GM19468 (cell line): ENCODE measurements at regions not wholly inside any gene's neighbourhood (a gene's known extent, or its start where the extent isn't known, plus 50 kb on each side); places are given as distances from the start of the nearest gene placed in this dataset.
"Not testable (repeated sequence)": the region's sequence is repeated elsewhere in the genome, so short reads cannot be mapped to it uniquely, and the experiment has no call there.

Experiments
- ATAC-seq: cut with Tn5 transposase; IDR thresholded peaks from one replicate; pipeline ENCODE4 v1.9.1; 2021; ENCODE audit warnings: mild to moderate bottlenecking, moderate library complexity, moderate number of reproducible peaks; ENCODE audit not compliant: unreplicated experiment; ENCODE audit errors: extremely low read depth

DNA sequence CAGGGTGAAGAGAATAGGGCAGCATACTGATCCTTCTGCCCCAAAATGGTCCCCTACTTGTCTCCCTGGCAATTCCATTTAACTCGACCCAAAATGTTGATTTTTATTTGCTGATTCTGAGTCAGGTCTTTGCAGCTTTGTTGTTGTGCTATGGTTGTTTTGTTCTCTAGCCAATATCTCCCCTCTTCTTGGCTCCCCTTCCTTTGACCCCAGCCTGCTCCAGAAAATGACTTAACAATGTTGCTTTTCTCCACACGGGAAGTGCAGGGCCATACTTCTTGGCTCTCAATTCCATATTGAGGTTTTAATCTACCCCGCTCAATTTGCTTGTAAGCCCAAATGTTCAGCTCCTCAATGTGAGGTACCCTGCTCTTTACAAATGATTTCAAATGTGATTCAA is 330.0 kb downstream of the RASEF start:
- no peak for ATAC-seq

- no peak for ATAC-seq
Measured at GRCh38 chr9:82736126-82736525, 326.8 kb downstream of the RASEF start.

GRCh38 chr9:82736701-82737100 is 326.2 kb downstream of the RASEF start:
- ATAC-seq: no peak

GRCh38 chr9:82745919-82746318 is 317.0 kb downstream of the RASEF start:
- ATAC-seq: no peak

DNA sequence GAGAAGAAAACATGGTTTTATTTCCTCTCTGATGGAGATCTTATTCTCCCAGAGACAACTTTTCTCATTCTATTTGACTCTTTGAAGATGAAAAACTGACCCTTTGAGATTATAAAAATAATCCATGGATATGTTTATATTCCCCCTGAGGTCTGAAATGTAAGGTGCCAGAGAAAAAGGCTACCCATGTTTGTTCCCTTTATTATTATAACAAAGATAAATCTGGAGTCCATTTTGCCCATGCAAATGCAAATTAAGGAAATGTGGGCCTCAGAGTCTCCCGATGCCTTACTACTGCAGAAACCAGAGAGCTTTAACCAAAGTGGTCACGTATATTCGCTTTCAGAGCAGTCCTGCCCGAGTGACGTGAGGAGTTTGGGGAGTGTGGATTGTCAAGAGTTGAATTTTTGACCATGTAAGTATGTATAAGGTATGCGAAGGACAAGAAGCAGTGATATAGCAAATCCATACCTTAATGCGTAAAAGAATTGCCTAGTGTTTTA is 312.5 kb downstream of the RASEF start:
- no peak for ATAC-seq

DNA sequence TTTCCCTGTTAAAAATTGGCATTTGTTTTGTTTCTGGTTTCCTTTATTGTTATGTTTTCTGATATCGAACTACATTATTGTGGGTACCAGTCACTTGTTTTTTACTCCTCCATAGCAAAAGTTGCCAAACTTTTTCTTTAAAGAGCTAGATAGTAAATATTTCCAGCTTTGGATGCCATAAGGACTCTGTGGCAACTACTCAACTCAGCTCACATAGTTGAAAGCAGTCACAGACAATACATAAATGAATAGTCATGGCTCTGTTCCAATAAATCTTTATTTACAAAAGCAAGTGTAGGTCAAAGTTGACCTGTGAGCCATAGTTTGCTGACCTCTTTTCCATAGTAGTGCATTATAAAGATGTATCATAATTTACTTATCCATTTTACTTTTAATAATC is 305.0 kb downstream of the RASEF start:
- ATAC-seq: no peak

- ATAC-seq: no peak
Measured at GRCh38 chr9:82761027-82761426, 301.9 kb downstream of the RASEF start.

DNA sequence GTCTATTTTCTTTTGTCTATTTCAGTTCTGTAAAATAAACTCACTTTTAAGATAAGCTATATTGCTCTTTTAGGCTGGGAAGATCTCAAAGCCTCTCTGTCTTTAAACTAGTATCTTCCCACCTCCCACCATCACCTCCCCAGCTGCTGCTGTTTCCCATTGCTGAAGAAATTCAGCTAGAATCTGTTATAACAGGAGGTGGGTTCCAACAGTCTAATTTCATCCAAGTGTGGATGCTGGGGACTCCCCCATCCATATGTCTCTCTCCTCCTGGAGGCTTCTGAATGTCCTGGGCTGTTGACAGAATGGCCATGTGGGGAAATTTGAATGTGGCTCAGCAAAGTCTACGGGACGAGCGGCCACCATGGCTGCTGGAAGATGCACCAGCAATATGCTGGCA is 301.0 kb downstream of the RASEF start:
- ATAC-seq: no peak

DNA sequence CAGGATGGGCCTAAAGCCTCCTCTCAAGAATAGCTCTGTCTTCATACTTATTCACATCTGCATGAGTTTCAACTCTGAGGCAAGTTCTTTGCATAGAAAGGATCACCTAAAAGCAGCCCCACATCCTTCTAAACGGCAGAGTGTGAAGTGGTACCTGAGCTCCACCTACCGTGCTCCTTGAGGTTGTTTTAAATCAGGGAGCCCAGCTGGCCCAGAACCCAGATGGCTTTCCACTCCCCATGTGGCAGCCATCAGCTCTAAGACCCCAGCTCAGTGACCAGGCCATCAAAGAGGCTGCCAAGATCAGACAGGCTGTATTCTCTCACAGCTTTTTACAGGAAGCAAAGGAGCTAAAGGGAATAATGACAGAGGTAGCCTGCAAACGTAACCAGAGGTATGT is 299.3 kb downstream of the RASEF start:
- no peak for ATAC-seq

GRCh38 chr9:82764061-82764668 is 298.8 kb downstream of the RASEF start:
- no peak for ATAC-seq

DNA sequence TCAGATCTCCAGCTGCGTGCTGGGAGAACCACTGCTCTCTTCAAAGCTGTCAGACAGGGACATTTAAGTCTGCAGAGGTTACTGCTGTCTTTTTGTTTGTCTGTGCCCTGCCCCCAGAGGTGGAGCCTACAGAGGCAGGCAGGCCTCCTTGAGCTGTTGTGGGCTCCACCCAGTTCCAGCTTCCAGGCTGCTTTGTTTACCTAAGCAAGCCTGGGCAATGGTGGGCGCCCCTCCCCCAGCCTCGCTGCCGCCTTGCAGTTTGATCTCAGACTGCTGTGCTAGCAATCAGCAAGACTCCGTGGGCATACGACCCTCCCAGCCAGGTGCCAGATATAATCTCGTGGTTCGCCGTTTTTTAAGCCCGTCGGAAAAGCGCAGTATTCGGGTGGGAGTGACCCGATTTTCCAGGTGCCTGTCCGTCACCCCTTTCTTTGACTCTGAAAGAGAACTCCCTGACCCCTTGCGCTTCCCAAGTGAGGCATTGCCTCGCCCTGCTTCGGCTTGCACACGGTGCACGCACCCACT is 288.2 kb downstream of the RASEF start:
- ATAC-seq: not testable (repeated sequence)

DNA sequence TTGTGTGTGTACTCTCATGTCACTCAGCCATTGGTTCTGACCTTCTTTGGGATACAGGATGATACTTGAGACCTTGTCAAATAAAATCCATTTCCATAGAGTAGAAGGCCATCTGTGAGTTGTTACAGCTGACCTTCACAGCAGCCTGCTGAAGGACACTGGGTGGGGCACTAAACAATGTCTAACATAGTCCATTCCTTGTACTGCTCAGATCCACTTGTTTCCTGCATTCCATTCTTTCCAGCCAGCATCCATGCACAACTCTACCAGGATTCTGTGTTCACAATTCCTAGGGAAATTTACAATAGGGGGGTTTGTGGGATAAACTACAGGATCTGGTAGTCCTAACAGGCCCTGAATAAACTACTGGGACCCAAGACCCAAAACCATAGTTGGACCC is 286.4 kb downstream of the RASEF start:
- no peak for ATAC-seq

DNA sequence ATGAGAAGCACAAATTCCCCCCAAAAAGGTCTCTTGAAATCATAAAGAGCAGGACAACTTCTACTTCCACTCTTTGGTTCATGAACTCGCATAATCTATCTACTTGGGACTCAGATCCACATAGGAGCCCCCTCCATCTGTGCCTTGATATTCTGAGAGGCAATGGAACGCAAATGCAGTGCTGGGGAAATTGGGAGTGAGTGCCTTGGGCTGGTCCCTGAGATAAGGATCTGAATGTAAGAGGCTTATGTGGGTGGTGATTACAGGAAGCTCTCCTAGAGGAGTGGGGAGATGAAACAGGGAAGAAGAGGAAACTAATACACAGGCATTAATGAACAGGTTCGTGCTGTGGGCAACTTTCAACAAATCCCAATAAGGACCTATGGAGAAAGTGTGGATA is 285.6 kb downstream of the RASEF start:
- no peak for ATAC-seq

DNA sequence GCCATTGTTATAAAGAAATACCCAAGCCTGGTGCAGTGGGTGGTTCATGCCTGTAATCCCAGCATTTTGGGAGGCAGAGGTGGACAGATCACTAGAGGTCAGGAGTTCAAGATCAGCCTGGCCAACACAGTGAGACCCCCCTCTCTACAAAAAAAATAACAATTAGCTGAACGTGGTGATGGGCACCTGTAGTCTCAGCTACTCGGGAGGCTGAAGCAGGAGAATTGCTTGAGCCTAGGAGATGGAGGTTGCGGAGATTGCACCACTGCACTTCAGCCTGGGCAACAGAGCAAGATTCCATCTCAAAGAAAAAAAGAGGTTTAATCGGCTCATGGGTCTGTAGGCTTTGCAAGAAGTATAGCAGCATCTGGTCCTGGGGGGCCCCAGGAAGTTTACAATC is 284.0 kb downstream of the RASEF start:
- ATAC-seq: not testable (repeated sequence)

DNA sequence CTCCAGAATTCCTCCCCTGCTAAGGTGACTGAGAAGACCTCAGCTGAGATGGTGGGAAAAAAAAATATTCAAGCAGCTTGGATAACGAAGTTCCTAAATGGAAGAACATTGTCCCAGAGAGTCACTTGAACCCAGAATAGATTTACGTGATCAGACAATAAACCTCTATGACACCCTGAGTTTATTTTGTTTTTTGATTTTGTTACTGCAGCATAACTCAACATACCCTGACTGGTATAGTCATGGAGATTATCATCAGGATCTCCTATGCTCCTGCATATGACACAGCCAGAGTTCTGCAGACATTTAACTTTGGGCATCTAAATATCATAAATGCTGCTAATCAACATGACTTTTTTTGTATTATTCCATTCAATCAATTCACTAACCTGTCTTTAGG is 282.9 kb downstream of the RASEF start:
- no peak for ATAC-seq

DNA sequence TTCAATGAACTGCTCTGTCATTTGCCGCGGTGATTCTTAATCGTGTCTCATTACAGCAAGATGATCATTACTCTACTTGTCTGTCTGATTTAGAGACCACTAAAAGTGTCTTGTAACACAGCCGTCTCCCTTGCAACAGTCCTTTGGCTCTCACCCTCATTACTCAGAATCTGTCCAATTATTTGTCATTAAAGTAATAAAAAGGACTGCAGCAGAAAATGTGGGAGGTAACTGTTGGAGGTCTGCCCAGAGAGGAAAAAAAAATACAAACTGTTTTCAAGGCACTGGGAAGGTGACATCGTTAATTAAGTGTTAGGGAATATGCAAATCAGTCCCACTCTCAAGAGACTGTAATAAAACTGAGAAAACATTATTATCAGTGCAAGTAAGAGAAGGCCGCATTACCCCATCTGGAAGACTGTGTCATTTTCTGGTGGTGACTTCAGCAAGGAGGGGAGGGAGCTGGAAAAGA is 281.0 kb downstream of the RASEF start:
- ATAC-seq: no peak

GRCh38 chr9:82783045-82783444 is 279.9 kb downstream of the RASEF start:
- no peak for ATAC-seq

GRCh38 chr9:82784589-82784988 is 278.4 kb downstream of the RASEF start:
- no peak for ATAC-seq

DNA sequence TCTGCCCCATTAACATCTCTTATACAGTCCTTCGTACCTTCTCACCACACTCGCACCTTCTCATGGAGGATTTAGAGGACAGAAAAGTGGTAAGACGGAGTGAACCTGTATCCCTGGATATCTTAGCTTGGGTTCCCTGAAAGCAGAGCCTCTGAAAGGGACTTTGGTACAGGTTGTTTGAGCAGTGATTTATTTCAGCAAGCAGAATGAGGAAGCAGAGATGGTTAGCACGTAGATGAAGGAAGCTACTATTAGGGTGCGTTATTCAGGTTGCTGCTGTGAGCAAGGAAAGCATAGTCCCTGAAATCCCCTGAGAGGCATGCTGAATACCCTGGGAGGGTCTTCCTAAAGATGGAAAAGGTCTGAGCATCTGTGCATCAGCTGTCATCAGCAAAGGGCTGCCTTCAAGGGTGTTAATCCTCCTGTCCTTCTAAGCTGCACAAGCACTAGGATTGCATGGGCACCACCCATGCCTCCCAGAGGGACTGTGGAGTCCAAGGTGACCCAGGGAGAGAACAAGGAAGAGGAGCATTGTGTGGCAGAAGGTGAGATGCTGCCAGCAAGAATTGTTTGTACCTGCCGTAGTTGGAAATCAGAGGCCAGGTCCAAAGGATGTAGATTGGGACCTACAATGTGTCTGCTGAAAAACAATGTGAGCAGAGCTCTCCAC is 273.7 kb downstream of the RASEF start:
- ATAC-seq: no peak

DNA sequence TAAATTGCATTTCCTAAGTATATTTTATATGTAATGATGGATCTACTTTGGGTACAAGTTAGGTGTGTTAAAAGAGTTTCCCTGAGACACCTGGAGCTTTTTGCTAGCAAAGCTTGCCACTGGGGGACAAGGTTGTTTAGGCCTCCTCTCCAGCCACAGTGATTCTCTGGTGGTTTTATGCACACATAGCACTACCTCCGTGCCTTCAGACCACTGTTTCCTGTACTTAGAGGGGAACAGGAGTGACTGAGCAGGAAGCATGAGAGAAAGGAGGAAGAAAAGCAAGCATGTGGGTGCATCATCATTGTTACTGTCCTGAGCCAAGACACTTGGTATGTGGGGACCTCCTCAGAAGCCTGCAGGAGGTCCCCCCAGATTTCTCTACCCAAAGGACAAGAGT is 272.1 kb downstream of the RASEF start:
- no peak for ATAC-seq

GRCh38 chr9:82791692-82792091 is 271.2 kb downstream of the RASEF start:
- no peak for ATAC-seq

GRCh38 chr9:82797534-82797933 is 265.4 kb downstream of the RASEF start:
- no peak for ATAC-seq
